CD4-positive, alpha-beta memory T cell (primary cell): ENCODE measurements at regions not wholly inside any gene's neighbourhood (a gene's known extent, or its start where the extent isn't known, plus 50 kb on each side); places are given as distances from the start of the nearest gene placed in this dataset.
"Not testable (repeated sequence)": the region's sequence is repeated elsewhere in the genome, so short reads cannot be mapped to it uniquely, and the experiment has no call there.

Experiments used
- CTCF ChIA-PET: fragments of 350-600 bp; sonication (Branson Sonifier 250); formaldehyde crosslinking; loops from one replicate; lab custom pipeline; 2021; ENCODE audit warnings: inconsistent platforms; ENCODE audit not compliant: partially characterized antibody; lab: Charles Lee
- POLR2A ChIA-PET: fragments of 350-600 bp; sonication (Branson Sonifier 250); formaldehyde crosslinking; loops from one replicate; lab custom pipeline; 2021; ENCODE audit not compliant: partially characterized antibody; lab: Charles Lee
- DNase-seq, 5 donors: peaks; one replicate each; pipeline versions ENCODE4 v3.0.0 to v3.0.0-alpha.2; 2020 to 2022; ENCODE audit warnings: mixed read lengths in 1 of 5
- H3K27ac ChIP-seq: one replicate; pipeline ENCODE4 v1.7.0; 2013; ENCODE audit warnings: low read depth, low read length
- H3K27me3 ChIP-seq: 2 replicates; pipeline ENCODE4 v1.7.0; 2013; ENCODE audit warnings: mild to moderate bottlenecking, low read length, moderate library complexity; ENCODE audit not compliant: insufficient read depth
- H3K36me3 ChIP-seq: 2 replicates; pipeline ENCODE4 v1.7.0; 2013; ENCODE audit warnings: mild to moderate bottlenecking, low read length, moderate library complexity; ENCODE audit not compliant: insufficient read depth
- H3K4me1 ChIP-seq: 2 replicates; pipeline ENCODE4 v1.7.0; 2013; ENCODE audit warnings: mild to moderate bottlenecking, low read length, moderate library complexity; ENCODE audit not compliant: insufficient read depth
- H3K4me3 ChIP-seq, 2 donors: one replicate each; pipeline ENCODE4 v1.7.0; 2013; ENCODE audit warnings: low read length in 2 of 2, mild to moderate bottlenecking in 1 of 2
- H3K9me3 ChIP-seq, 2 donors: one replicate each; pipeline ENCODE4 v1.7.0; 2013; ENCODE audit warnings: low read length in 2 of 2, control low read depth in 1 of 2; ENCODE audit not compliant: control insufficient read depth in 1 of 2
- H3K27ac Mint-ChIP-seq, 7 donors: one replicate each; pipeline ENCODE4 v1.8.0; 2020 to 2021; ENCODE audit warnings: mixed read lengths in 7 of 7, mild to moderate bottlenecking in 6 of 7, inconsistent platforms in 3 of 7, moderate library complexity in 3 of 7
- H3K27me3 Mint-ChIP-seq, 2 donors: one replicate each; pipeline ENCODE4 v1.8.0; 2020 to 2021; ENCODE audit warnings: mixed read lengths in 2 of 2
- H3K36me3 Mint-ChIP-seq, 2 donors: one replicate each; pipeline ENCODE4 v1.8.0; 2020 to 2021; ENCODE audit warnings: mixed read lengths in 2 of 2, inconsistent platforms in 1 of 2, mild to moderate bottlenecking in 1 of 2
- H3K4me1 Mint-ChIP-seq, 4 donors: one replicate each; pipeline ENCODE4 v1.8.0; 2020 to 2021; ENCODE audit warnings: mixed read lengths in 4 of 4, mild to moderate bottlenecking in 1 of 4
- H3K4me3 Mint-ChIP-seq, 8 donors: one replicate each; pipeline ENCODE4 v1.8.0; 2020 to 2021; ENCODE audit warnings: mixed read lengths in 8 of 8, mild to moderate bottlenecking in 7 of 8, moderate library complexity in 6 of 8, inconsistent platforms in 3 of 8
- H3K9me3 Mint-ChIP-seq, 8 donors: one replicate each; pipeline ENCODE4 v1.8.0; 2020 to 2021; ENCODE audit warnings: mixed read lengths in 8 of 8, mild to moderate bottlenecking in 5 of 8, inconsistent platforms in 3 of 8, moderate library complexity in 1 of 8
- intact Hi-C: fragments of 100-400 bp; cut with micrococcal nuclease; formaldehyde crosslinking; loops from one replicate; pipeline ENCODE4 v1.15.1; 2023

DNA sequence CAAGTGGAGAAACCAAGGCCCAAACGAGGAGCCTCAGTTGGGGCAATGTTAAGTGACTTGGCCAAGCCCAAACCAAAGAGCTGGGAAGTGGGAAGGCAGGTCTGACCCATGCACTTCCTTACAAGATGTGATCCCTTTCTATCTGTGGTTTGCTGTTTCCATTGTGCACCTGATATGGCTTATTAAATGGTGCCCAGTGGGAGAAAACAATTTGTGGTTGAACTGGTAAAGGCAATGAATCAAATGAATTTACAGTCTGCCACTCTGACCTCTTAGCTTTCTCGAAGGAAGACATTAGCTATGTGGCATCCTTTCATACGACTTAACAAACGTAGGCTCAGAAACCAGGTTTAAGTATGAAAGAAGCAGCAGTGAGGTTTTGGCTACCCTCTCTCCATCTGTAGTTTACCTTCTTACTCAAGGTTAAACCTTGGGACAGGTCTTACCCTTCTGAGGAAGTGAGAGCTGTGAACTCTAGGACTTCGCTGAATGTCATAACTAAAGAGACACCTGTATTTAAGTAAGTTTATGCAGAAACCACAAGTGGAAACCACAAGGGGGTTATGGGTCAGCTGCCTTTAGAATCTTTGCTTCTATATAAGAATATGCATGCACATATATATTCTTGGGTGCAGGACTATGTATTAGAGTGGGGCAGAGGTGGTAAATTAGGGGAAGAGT, 100.5 kb upstream of the SPATA31D4 start:
- H3K4me3 Mint-ChIP-seq = no peak overlapping the region
- ChIA-PET POLR2A (no interaction called here), CTCF (no interaction called here)
- intact Hi-C loops = no loop called here
- no peaks in the 10 kb centered on the region for H3K9me3 ChIP-seq
- no peak overlapping the region for H3K27ac Mint-ChIP-seq
- peaks cover 0 to 2% (median 0%) of the 10 kb centered on the region in 4 donors for H3K4me1 Mint-ChIP-seq
- peaks cover 0 to 3% (median 0%) of the 10 kb centered on the region in 8 donors for H3K9me3 Mint-ChIP-seq
- no peak overlapping the region for H3K4me3 ChIP-seq
- no peak for DNase-seq
- no peaks in the 10 kb centered on the region for H3K4me1 ChIP-seq
- H3K27me3 ChIP-seq = no peaks in the 10 kb centered on the region
- no peaks in the 10 kb centered on the region for H3K27me3 Mint-ChIP-seq
- H3K27ac ChIP-seq = no peak overlapping the region
- no peaks in the 10 kb centered on the region for H3K36me3 ChIP-seq
- no peaks in the 10 kb centered on the region for H3K36me3 Mint-ChIP-seq

DNA sequence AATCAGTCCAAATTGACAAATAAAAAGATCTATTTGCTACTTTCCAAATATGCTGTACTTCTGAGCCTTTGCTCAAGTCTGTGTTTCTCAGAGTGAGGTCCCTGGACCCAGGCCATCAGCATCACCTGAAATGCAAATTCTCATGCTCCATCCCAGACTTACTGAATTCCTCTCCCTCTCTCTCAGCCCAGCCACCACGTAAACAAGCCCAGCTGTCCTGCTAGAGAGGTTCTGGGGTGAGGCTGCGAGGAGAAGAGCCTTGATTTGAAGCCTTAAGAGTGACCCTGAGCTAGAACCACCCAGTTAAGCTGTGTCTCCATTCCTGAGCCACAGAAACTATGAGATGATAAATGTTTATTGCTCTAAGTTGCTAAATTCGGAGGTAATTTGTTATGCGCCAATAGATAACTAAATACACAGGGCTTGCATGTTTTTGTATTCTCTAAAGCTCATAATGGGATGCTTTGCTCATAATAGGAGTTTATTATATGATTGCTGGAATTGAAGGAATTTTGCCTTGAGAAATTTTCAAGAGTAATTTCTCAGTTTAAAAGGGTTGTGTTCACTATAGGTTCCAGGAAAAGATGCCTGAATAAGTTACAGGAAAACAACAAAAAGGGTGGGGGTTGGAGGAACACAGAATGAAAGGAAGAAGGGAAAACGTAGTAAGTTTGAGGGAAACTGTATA, 98.9 kb upstream of the SPATA31D4 start:
- H3K9me3 Mint-ChIP-seq = peaks cover 0 to 6% (median 0%) of the 10 kb centered on the region in 8 donors
- CTCF ChIA-PET = no interaction called here
- POLR2A ChIA-PET = no interaction called here
- no peaks in the 10 kb centered on the region for H3K9me3 ChIP-seq
- no peaks in the 10 kb centered on the region for H3K4me1 ChIP-seq
- H3K4me1 Mint-ChIP-seq = peaks cover 0 to 2% (median 0%) of the 10 kb centered on the region in 4 donors
- intact Hi-C loops = no loop called here
- no peaks in the 10 kb centered on the region for H3K27me3 Mint-ChIP-seq
- no peaks in the 10 kb centered on the region for H3K36me3 Mint-ChIP-seq
- DNase-seq = no peak
- no peak overlapping the region for H3K4me3 ChIP-seq
- no peak overlapping the region for H3K27ac ChIP-seq
- no peak overlapping the region for H3K27ac Mint-ChIP-seq
- no peaks in the 10 kb centered on the region for H3K36me3 ChIP-seq
- no peak overlapping the region for H3K4me3 Mint-ChIP-seq
- H3K27me3 ChIP-seq = no peaks in the 10 kb centered on the region

DNA sequence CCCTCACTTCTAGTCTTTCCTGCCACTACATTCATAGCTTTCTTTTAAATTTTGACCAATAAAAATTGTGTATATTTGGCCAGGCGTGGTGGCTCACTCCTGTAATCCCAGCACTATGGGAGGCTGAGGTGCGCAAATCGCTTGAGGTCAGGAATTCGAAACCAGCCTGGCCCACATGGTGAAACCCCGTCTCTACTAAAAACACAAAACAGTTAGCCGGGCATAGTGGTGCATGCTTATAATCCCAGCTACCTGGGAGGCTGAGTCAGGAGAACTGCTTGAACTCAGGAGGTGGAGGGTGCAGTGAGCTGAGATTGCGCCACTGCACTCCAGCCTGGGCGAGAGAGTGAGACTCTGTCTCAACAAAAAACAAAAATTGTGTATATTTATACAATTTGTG, 97.8 kb upstream of the SPATA31D4 start:
- H3K27ac Mint-ChIP-seq, H3K4me1 ChIP-seq, intact Hi-C loops, DNase-seq, H3K36me3 ChIP-seq, H3K36me3 Mint-ChIP-seq, POLR2A ChIA-PET, H3K4me3 Mint-ChIP-seq, H3K9me3 ChIP-seq, H3K4me3 ChIP-seq, H3K9me3 Mint-ChIP-seq, CTCF ChIA-PET, H3K27me3 Mint-ChIP-seq, H3K27ac ChIP-seq, H3K27me3 ChIP-seq, H3K4me1 Mint-ChIP-seq: not testable (repeated sequence)

DNA sequence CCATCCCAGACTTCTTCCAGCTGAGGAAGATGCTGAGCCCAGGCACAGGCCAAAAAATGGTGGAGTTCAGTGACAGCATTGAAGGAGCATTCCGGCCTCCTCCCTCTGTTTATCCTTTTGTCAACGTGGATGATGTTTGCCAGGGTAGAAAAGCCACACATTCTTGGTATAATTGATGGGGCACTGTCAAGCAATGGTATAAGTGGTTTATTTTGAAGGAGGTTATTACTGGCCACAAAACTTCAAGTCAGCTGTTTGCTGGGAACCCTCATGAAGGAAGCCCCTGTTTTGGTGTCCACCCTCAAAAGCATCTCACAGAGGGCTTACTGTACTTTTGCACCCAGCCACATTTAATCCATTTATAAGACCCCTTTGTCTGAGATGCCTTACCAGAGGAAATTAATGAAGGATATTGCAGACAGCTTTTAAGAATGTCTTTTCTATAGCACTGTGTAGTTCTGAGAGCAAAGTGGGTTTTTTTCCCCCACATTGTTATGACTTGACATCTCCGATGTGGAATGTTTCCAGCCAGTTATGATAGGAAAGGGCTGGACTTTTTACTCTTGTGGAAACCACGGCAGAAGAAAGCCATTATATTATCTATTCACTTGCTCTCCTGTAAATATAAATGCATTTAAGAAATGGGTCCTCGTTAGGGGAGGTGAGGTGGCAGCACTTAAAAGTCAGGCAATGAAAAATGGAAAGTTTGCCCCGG, 95.5 kb upstream of the SPATA31D4 start:
- Mint-ChIP-seq H3K4me1 (peaks cover 0 to 2% (median 0%) of the 10 kb centered on the region in 4 donors), H3K4me3 (no peak overlapping the region), H3K36me3 (peaks cover 0 to 2% of the 10 kb centered on the region in 2 donors), H3K27me3 (no peaks in the 10 kb centered on the region), H3K27ac (no peak overlapping the region), H3K9me3 (peaks cover 0 to 4% (median 0%) of the 10 kb centered on the region in 8 donors)
- Histone ChIP-seq H3K4me3 (no peak overlapping the region), H3K27me3 (no peaks in the 10 kb centered on the region), H3K27ac (no peak overlapping the region), H3K9me3 (no peaks in the 10 kb centered on the region), H3K36me3 (no peaks in the 10 kb centered on the region), H3K4me1 (no peaks in the 10 kb centered on the region)
- POLR2A ChIA-PET = no interaction called here
- DNase-seq = no peak
- CTCF ChIA-PET = no interaction called here
- intact Hi-C loops = no loop called here

DNA sequence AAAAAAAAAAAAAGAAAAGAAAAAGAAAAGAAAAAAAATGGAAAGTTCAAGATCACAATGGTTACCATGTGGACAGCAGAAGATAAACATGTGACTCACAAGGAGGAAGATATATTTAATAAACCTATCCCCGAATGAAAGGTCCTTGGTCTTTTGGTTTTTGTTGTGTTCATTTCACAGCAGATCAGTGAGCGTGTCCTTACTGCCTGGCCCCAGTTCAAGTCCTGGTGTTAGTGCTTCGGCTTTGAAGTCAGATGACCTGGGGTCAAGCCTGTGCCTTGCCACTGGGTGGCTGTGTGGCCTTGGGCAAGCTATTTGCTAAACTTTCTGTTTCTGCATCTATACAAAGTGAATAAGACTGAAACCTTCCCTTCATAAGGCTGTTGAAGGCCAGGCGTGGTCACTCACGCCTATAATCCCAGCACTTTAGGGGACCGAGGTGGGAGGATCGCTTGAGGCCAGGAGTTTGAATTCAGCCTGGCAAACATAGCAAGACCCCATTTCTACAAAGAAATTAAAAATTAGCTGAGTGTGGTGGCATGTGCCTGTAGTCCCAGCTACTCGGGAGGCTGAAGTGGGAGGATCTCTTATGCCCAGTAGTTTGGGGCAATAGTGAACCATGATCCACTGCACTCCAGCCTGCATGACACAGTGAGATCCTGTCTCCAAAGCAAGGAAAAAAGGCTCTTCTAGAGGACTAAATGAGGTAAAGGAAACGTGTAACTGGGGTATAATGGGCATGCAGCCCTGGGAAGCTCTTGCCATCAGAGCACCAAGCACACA, 94.5 kb upstream of the SPATA31D4 start:
- Mint-ChIP-seq H3K4me1 (no peaks in the 10 kb centered on the region), H3K4me3 (no peak overlapping the region), H3K27ac (no peak overlapping the region), H3K9me3 (peaks cover 0 to 4% (median 0%) of the 10 kb centered on the region in 8 donors), H3K36me3 (peaks cover 0 to 3% of the 10 kb centered on the region in 2 donors), H3K27me3 (no peaks in the 10 kb centered on the region)
- Histone ChIP-seq H3K9me3 (no peaks in the 10 kb centered on the region), H3K4me1 (no peaks in the 10 kb centered on the region), H3K27ac (no peak overlapping the region), H3K4me3 (no peak overlapping the region), H3K36me3 (no peaks in the 10 kb centered on the region), H3K27me3 (no peaks in the 10 kb centered on the region)
- ChIA-PET POLR2A (no interaction called here), CTCF (no interaction called here)
- intact Hi-C loops = no loop called here
- no peak for DNase-seq

DNA sequence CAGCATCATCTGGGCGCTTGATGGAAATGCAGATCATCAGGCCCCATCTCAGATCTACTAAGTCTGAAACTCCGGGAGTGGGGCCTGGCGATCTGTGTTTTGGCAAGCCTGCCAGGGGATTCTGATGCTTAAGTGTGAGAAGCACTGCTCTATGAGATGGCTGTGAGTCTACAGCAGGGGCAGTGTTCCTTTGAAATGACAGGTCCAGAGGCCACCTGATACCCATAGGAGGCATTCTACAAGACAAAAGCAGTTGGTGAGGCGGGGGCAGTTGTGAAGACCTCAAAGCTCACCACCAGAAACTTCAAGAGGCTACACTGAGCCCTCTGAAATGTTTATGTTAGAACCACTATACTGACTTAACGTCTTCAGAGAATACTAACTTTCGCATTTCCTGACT, 86.9 kb upstream of the SPATA31D4 start:
- peaks cover 0 to 3% of the 10 kb centered on the region in 2 donors for H3K36me3 Mint-ChIP-seq
- H3K27ac ChIP-seq = no peak overlapping the region
- no peaks in the 10 kb centered on the region for H3K4me1 ChIP-seq
- POLR2A ChIA-PET = no interaction called here
- H3K27me3 Mint-ChIP-seq = no peaks in the 10 kb centered on the region
- peaks cover 0 to 4% (median 1%) of the 10 kb centered on the region in 8 donors for H3K9me3 Mint-ChIP-seq
- intact Hi-C loops = no loop called here
- CTCF ChIA-PET = no interaction called here
- no peaks in the 10 kb centered on the region for H3K36me3 ChIP-seq
- no peaks in the 10 kb centered on the region for H3K9me3 ChIP-seq
- H3K4me1 Mint-ChIP-seq = no peaks in the 10 kb centered on the region
- DNase-seq = no peak
- no peaks in the 10 kb centered on the region for H3K27me3 ChIP-seq
- no peak overlapping the region for H3K4me3 ChIP-seq
- no peak overlapping the region for H3K4me3 Mint-ChIP-seq
- H3K27ac Mint-ChIP-seq = no peak overlapping the region

DNA sequence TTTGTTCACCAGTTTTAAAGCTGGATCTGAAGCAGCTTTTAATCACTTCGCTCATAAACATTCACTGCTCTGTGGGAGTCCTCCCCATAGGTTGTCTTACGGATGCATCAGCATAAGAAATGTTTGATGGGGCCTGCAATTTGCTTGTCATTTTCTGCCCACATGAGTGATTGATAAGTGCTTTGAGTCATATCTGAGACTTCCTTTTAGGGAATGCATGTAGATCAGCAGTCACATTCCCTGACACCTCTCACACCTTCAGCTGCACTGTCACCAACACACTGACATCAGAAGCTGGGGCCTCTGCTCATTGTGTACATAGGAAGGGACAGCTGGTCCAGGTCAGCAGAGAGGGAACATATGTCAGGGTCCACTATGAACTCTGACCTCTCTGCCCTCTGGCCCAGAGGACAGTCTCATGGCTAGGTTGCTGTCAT, 84.1 kb upstream of the SPATA31D4 start:
- H3K27me3 ChIP-seq = no peaks in the 10 kb centered on the region
- Mint-ChIP-seq H3K9me3 (peaks cover 0 to 4% (median 1%) of the 10 kb centered on the region in 8 donors), H3K4me3 (no peak overlapping the region), H3K36me3 (no peaks in the 10 kb centered on the region), H3K27me3 (no peaks in the 10 kb centered on the region), H3K27ac (no peak overlapping the region), H3K4me1 (no peaks in the 10 kb centered on the region)
- no peaks in the 10 kb centered on the region for H3K9me3 ChIP-seq
- POLR2A ChIA-PET = no interaction called here
- DNase-seq = no peak
- H3K4me3 ChIP-seq = no peak overlapping the region
- H3K27ac ChIP-seq = no peak overlapping the region
- intact Hi-C loops = no loop called here
- no peaks in the 10 kb centered on the region for H3K4me1 ChIP-seq
- CTCF ChIA-PET = interaction anchor here (0.6 kb wide), 1 partner anchor 111 kb away, joined by 3 read pairs; no protein-coding TSS in a partner anchor
- no peaks in the 10 kb centered on the region for H3K36me3 ChIP-seq
